ENCODE measurements at regions not wholly inside any gene's neighbourhood (a gene's known extent, or its start where the extent isn't known, plus 50 kb on each side); places are given as distances from the start of the nearest gene placed in this dataset.

- no peak for DNase-seq (ENCODE audit: low read depth in 1 of 2, low spot score in 2 of 2)
- no peak overlapping the region for H3K4me3 ChIP-seq
- no peak overlapping the region for H3K27ac ChIP-seq
- peaks cover 4% of the 10 kb centered on the region; the same call in 1 of the 2 replicates for H3K9me3 ChIP-seq (replicated peaks)
- no peaks in the 10 kb centered on the region for H3K4me1 ChIP-seq (replicated peaks)
- no peaks in the 10 kb centered on the region for H3K36me3 ChIP-seq
- no peaks in the 10 kb centered on the region for H3K27me3 ChIP-seq (replicated peaks)
Observed at GRCh38 chr3:13152826-13153710, 79.8 kb upstream of the IQSEC1 start.

- Histone ChIP-seq H3K27me3 (replicated peaks) (no peaks in the 10 kb centered on the region), H3K9me3 (replicated peaks) (peaks cover 4% of the 10 kb centered on the region; the same call in 1 of the 2 replicates), H3K4me1 (replicated peaks) (no peaks in the 10 kb centered on the region), H3K4me3 (no peak overlapping the region), H3K36me3 (no peaks in the 10 kb centered on the region), H3K27ac (no peak overlapping the region)
- no peak for DNase-seq (ENCODE audit: low read depth in 1 of 2, low spot score in 2 of 2)
Observed at GRCh38 chr3:13150624-13151023, 77.4 kb upstream of the IQSEC1 start.

- no peaks in the 10 kb centered on the region for H3K27me3 ChIP-seq (replicated peaks)
- no peaks in the 10 kb centered on the region for H3K36me3 ChIP-seq
- H3K9me3 ChIP-seq (replicated peaks): no peaks in the 10 kb centered on the region
- no peaks in the 10 kb centered on the region for H3K4me1 ChIP-seq (replicated peaks)
- H3K27ac ChIP-seq: no peak overlapping the region
- no peak for DNase-seq (ENCODE audit: low read depth in 1 of 2, low spot score in 2 of 2)
- no peak overlapping the region for H3K4me3 ChIP-seq
Observed at GRCh38 chr3:13149330-13150108, 76.3 kb upstream of the IQSEC1 start.

- no peak overlapping the region for H3K27ac ChIP-seq
- no peaks in the 10 kb centered on the region for H3K4me1 ChIP-seq (replicated peaks)
- H3K4me3 ChIP-seq: no peak overlapping the region
- H3K36me3 ChIP-seq: no peaks in the 10 kb centered on the region
- H3K9me3 ChIP-seq (replicated peaks): no peaks in the 10 kb centered on the region
- DNase-seq (ENCODE audit: low read depth in 1 of 2, low spot score in 2 of 2): no peak
- H3K27me3 ChIP-seq (replicated peaks): no peaks in the 10 kb centered on the region
Observed at GRCh38 chr3:13148561-13149329, 75.5 kb upstream of the IQSEC1 start.

GRCh38 chr3:13148126-13148525 is 74.9 kb upstream of the IQSEC1 start:
- Histone ChIP-seq H3K4me3 (no peak overlapping the region), H3K27me3 (replicated peaks) (no peaks in the 10 kb centered on the region), H3K36me3 (no peaks in the 10 kb centered on the region)

GRCh38 chr3:13147344-13147743 is 74.1 kb upstream of the IQSEC1 start:
- Histone ChIP-seq H3K4me3 (no peak overlapping the region), H3K27me3 (replicated peaks) (no peaks in the 10 kb centered on the region), H3K27ac (no peak overlapping the region), H3K9me3 (replicated peaks) (no peaks in the 10 kb centered on the region), H3K4me1 (replicated peaks) (no peaks in the 10 kb centered on the region), H3K36me3 (no peaks in the 10 kb centered on the region)
- no peak for DNase-seq (ENCODE audit: low read depth in 1 of 2, low spot score in 2 of 2)

More at GRCh38 chr3:13148126-13148525, 74.9 kb upstream of the IQSEC1 start:
- no peak overlapping the region for H3K27ac ChIP-seq
- no peaks in the 10 kb centered on the region for H3K4me1 ChIP-seq (replicated peaks)
- no peak for DNase-seq (ENCODE audit: low read depth in 1 of 2, low spot score in 2 of 2)
- H3K9me3 ChIP-seq (replicated peaks): no peaks in the 10 kb centered on the region

- H3K4me3 ChIP-seq: no peak overlapping the region
Observed at GRCh38 chr3:13146643-13147143, 73.5 kb upstream of the IQSEC1 start.

GRCh38 chr3:13145826-13146642 is 72.8 kb upstream of the IQSEC1 start:
- Histone ChIP-seq H3K27ac (no peak overlapping the region), H3K27me3 (replicated peaks) (no peaks in the 10 kb centered on the region), H3K4me1 (replicated peaks) (no peaks in the 10 kb centered on the region)

More at GRCh38 chr3:13146643-13147143, 73.5 kb upstream of the IQSEC1 start:
- Histone ChIP-seq H3K9me3 (replicated peaks) (no peaks in the 10 kb centered on the region), H3K27ac (no peak overlapping the region), H3K36me3 (no peaks in the 10 kb centered on the region), H3K4me1 (replicated peaks) (no peaks in the 10 kb centered on the region), H3K27me3 (replicated peaks) (no peaks in the 10 kb centered on the region)
- DNase-seq (ENCODE audit: low read depth in 1 of 2, low spot score in 2 of 2): no peak

GRCh38 chr3:13145131-13145825 is 72.0 kb upstream of the IQSEC1 start:
- Histone ChIP-seq H3K9me3 (replicated peaks) (no peaks in the 10 kb centered on the region), H3K4me3 (no peak overlapping the region)

More at GRCh38 chr3:13145826-13146642, 72.8 kb upstream of the IQSEC1 start:
- DNase-seq (ENCODE audit: low read depth in 1 of 2, low spot score in 2 of 2): no peak
- no peaks in the 10 kb centered on the region for H3K9me3 ChIP-seq (replicated peaks)
- no peaks in the 10 kb centered on the region for H3K36me3 ChIP-seq
- H3K4me3 ChIP-seq: no peak overlapping the region

GRCh38 chr3:13144163-13145023 is 71.2 kb upstream of the IQSEC1 start:
- H3K36me3 ChIP-seq: no peaks in the 10 kb centered on the region
- no peaks in the 10 kb centered on the region for H3K9me3 ChIP-seq (replicated peaks)
- H3K27me3 ChIP-seq (replicated peaks): no peaks in the 10 kb centered on the region
- no peak overlapping the region for H3K4me3 ChIP-seq
- H3K4me1 ChIP-seq (replicated peaks): no peaks in the 10 kb centered on the region
- DNase-seq (ENCODE audit: low read depth in 1 of 2, low spot score in 2 of 2): no peak
- no peak overlapping the region for H3K27ac ChIP-seq

More at GRCh38 chr3:13145131-13145825, 72.0 kb upstream of the IQSEC1 start:
- no peak for DNase-seq (ENCODE audit: low read depth in 1 of 2, low spot score in 2 of 2)
- H3K36me3 ChIP-seq: no peaks in the 10 kb centered on the region
- no peaks in the 10 kb centered on the region for H3K27me3 ChIP-seq (replicated peaks)
- H3K4me1 ChIP-seq (replicated peaks): no peaks in the 10 kb centered on the region
- no peak overlapping the region for H3K27ac ChIP-seq

- Histone ChIP-seq H3K27ac (no peak overlapping the region), H3K36me3 (no peaks in the 10 kb centered on the region), H3K4me3 (no peak overlapping the region), H3K4me1 (replicated peaks) (no peaks in the 10 kb centered on the region), H3K9me3 (replicated peaks) (no peaks in the 10 kb centered on the region), H3K27me3 (replicated peaks) (no peaks in the 10 kb centered on the region)
- no peak for DNase-seq (ENCODE audit: low read depth in 1 of 2, low spot score in 2 of 2)
Observed at GRCh38 chr3:13143381-13144004, 70.3 kb upstream of the IQSEC1 start.
